IMR-90 (cell line): ENCODE measurements at regions not wholly inside any gene's neighbourhood (a gene's known extent, or its start where the extent isn't known, plus 50 kb on each side); places are given as distances from the start of the nearest gene placed in this dataset.
A peak's percentile ranks its signal among the peaks of the same experiment; 100 is the strongest.

Experiments used
- ATAC-seq: fragments of 200-7000 bp; cut with Tn5 transposase; 2 replicates; pipeline ENCODE4 v1.9.1; 2020; ENCODE audit warnings: low read depth, mild to moderate bottlenecking, moderate library complexity
- BruUV-seq: library from RNA; stranded (reverse); fragments of 400-500 nt; replicated peaks from 2 replicates; lab custom pipeline; 2021; lab: Mats Ljungman, UMichigan
- CTCF ChIA-PET: fragments of 300-600 bp; formaldehyde crosslinking; extraction: SDS; loops from one replicate; lab custom pipeline; 2021; ENCODE audit warnings: antibody characterized with exemption; lab: Yijun Ruan, JAX
- POLR2A ChIA-PET: fragments of 300-600 bp; sonication (Branson Sonifier 250); formaldehyde crosslinking; loops from one replicate; lab custom pipeline; 2022; ENCODE audit warnings: antibody characterized with exemption; ENCODE audit not compliant: unreplicated experiment; lab: Charles Lee
- DNase-seq: peaks from one replicate; pipeline ENCODE4 v3.0.0; 2013
- H2AFZ ChIP-seq: replicated peaks from 2 replicates; pipeline ENCODE3; 2013; ENCODE audit warnings: low read length, mild to moderate bottlenecking; ENCODE audit not compliant: poor library complexity
- H2AK5ac ChIP-seq: 2 replicates; pipeline ENCODE4 v1.6.1; 2013; ENCODE audit warnings: low read depth, low read length, inconsistent platforms
- H2AK9ac ChIP-seq: replicated peaks from 2 replicates; pipeline ENCODE3; 2013; ENCODE audit warnings: mild to moderate bottlenecking, low read depth, low read length, moderate library complexity; ENCODE audit not compliant: poor library complexity
- H2BK120ac ChIP-seq: 2 replicates; pipeline ENCODE4 v1.6.1; 2013; ENCODE audit warnings: low read depth, low read length, inconsistent platforms
- H2BK15ac ChIP-seq: 3 replicates; pipeline ENCODE4 v1.6.1; 2013; ENCODE audit warnings: low read depth, low read length, inconsistent platforms
- H2BK20ac ChIP-seq: 2 replicates; pipeline ENCODE4 v1.6.1; 2013; ENCODE audit warnings: low read depth, mild to moderate bottlenecking, inconsistent platforms, low read length, moderate library complexity
- H2BK5ac ChIP-seq: 2 replicates; pipeline ENCODE4 v1.6.1; 2013; ENCODE audit warnings: mild to moderate bottlenecking, low read depth, low read length, inconsistent platforms; ENCODE audit not compliant: poor library complexity, severe bottlenecking
- H3K14ac ChIP-seq: replicated peaks from 2 replicates; pipeline ENCODE4 v1.6.1; 2013; ENCODE audit warnings: low read depth, low read length, inconsistent platforms
- H3K18ac ChIP-seq: 2 replicates; pipeline ENCODE4 v1.6.1; 2013; ENCODE audit warnings: low read depth, low read length, control low read depth
- H3K23ac ChIP-seq: 2 replicates; pipeline ENCODE4 v1.6.1; 2013; ENCODE audit warnings: low read depth, low read length, inconsistent platforms
- H3K27ac ChIP-seq: 2 replicates; pipeline ENCODE4 v1.5.1; 2013; ENCODE audit warnings: mild to moderate bottlenecking, control low read depth, low read length; ENCODE audit not compliant: insufficient read depth
- H3K27me3 ChIP-seq: 2 replicates; pipeline ENCODE4 v1.6.1; 2013; ENCODE audit warnings: low read length; ENCODE audit not compliant: control insufficient read depth, insufficient read depth
- H3K36me3 ChIP-seq: 2 replicates; pipeline ENCODE4 v1.6.1; 2013; ENCODE audit warnings: low read length, mixed read lengths; ENCODE audit not compliant: control insufficient read depth, insufficient read depth
- H3K4ac ChIP-seq: 2 replicates; pipeline ENCODE4 v1.6.1; 2013; ENCODE audit warnings: low read depth, low read length, inconsistent platforms
- H3K4me1 ChIP-seq: 2 replicates; pipeline ENCODE4 v1.6.1; 2013; ENCODE audit warnings: low read length, mixed read lengths; ENCODE audit not compliant: control insufficient read depth, insufficient read depth
- H3K4me2 ChIP-seq: 2 replicates; pipeline ENCODE4 v1.6.1; 2013; ENCODE audit warnings: low read depth, mild to moderate bottlenecking, control low read depth, low read length, moderate library complexity
- H3K4me3 ChIP-seq: 2 replicates; pipeline ENCODE4 v1.5.1; 2013; ENCODE audit warnings: low read depth, mild to moderate bottlenecking, control low read depth, low read length, moderate library complexity; ENCODE audit not compliant: insufficient read depth
- H3K56ac ChIP-seq: 2 replicates; pipeline ENCODE4 v1.6.1; 2013; ENCODE audit warnings: low read length, inconsistent platforms; ENCODE audit not compliant: insufficient read depth; ENCODE audit errors: extremely low read depth
- H3K79me1 ChIP-seq, 2 experiments: 2 replicates each; pipeline ENCODE4 v1.6.1; 2013; ENCODE audit warnings: low read length in 2 of 2, inconsistent platforms in 1 of 2, low read depth in 1 of 2
- H3K9ac ChIP-seq: 2 replicates; pipeline ENCODE4 v1.6.1; 2013; ENCODE audit warnings: low read depth, low read length, control low read depth
- H3K9me1 ChIP-seq: 2 replicates; pipeline ENCODE4 v1.6.1; 2013; ENCODE audit warnings: low read length, inconsistent platforms; ENCODE audit not compliant: insufficient read depth
- H3K9me3 ChIP-seq: 2 replicates; pipeline ENCODE4 v1.6.1; 2013; ENCODE audit warnings: low read length; ENCODE audit not compliant: control insufficient read depth, insufficient read depth
- H4K20me1 ChIP-seq: 2 replicates; pipeline ENCODE4 v1.6.1; 2013; ENCODE audit warnings: low read length, inconsistent platforms; ENCODE audit not compliant: insufficient read depth
- H4K5ac ChIP-seq: 2 replicates; pipeline ENCODE4 v1.6.1; 2013; ENCODE audit warnings: mild to moderate bottlenecking, low read depth, low read length, control low read depth
- H4K8ac ChIP-seq, 2 experiments: 2 replicates each; pipeline ENCODE4 v1.6.1; 2013; ENCODE audit warnings: low read depth in 2 of 2, low read length in 2 of 2, control low read depth in 1 of 2, inconsistent platforms in 1 of 2
- H4K91ac ChIP-seq: 2 replicates; pipeline ENCODE4 v1.6.1; 2013; ENCODE audit warnings: low read depth, low read length, inconsistent platforms; ENCODE audit not compliant: insufficient read depth
- BHLHE40 ChIP-seq: fragments of 150-350 bp; IDR thresholded peaks from 2 replicates; pipeline ENCODE4 v1.6.1; 2016; ENCODE audit warnings: mild to moderate bottlenecking, low read depth, low read length
- CEBPB ChIP-seq: IDR thresholded peaks from 2 replicates; pipeline ENCODE4 v1.6.1; 2012; ENCODE audit warnings: low read depth, low read length, improper control_type of control experiment
- CHD1 ChIP-seq: IDR thresholded peaks from 2 replicates; pipeline ENCODE4 v1.6.1; 2012; ENCODE audit warnings: low read depth, low read length, improper control_type of control experiment
- CTCF ChIP-seq: conservative IDR thresholded peaks from 2 replicates; pipeline ENCODE4 v1.5.1; 2012; ENCODE audit warnings: mild to moderate bottlenecking, low read depth, low read length, improper control_type of control experiment
- ELK1 ChIP-seq: fragments of 150-350 bp; IDR thresholded peaks from 2 replicates; pipeline ENCODE4 v1.6.1; 2016; ENCODE audit warnings: low read depth, mild to moderate bottlenecking, low read length, moderate library complexity, borderline replicate concordance
- FOS ChIP-seq: fragments of 150-350 bp; IDR thresholded peaks from 2 replicates; pipeline ENCODE4 v1.6.1; 2016; ENCODE audit warnings: low read depth, low read length
- MAFK ChIP-seq: IDR thresholded peaks from 2 replicates; pipeline ENCODE4 v1.6.1; 2012; ENCODE audit warnings: low read depth, low read length, improper control_type of control experiment
- MAZ ChIP-seq: IDR thresholded peaks from 2 replicates; pipeline ENCODE4 v1.6.1; 2012; ENCODE audit warnings: low read depth, mild to moderate bottlenecking, low read length, improper control_type of control experiment, moderate library complexity, borderline replicate concordance
- MXI1 ChIP-seq: IDR thresholded peaks from 2 replicates; pipeline ENCODE4 v1.6.1; 2012; ENCODE audit warnings: low read depth, mild to moderate bottlenecking, low read length, moderate library complexity, borderline replicate concordance
- NFE2L2 ChIP-seq: fragments of 150-350 bp; IDR thresholded peaks from 2 replicates; pipeline ENCODE4 v1.6.1; 2016; ENCODE audit warnings: low read depth, mild to moderate bottlenecking, low read length
- POLR2A ChIP-seq: IDR thresholded peaks from 2 replicates; pipeline ENCODE4 v1.6.1; 2012; ENCODE audit warnings: mild to moderate bottlenecking, low read depth, low read length
- RCOR1 ChIP-seq: IDR thresholded peaks from 2 replicates; pipeline ENCODE4 v1.6.1; 2012; ENCODE audit warnings: mild to moderate bottlenecking, low read length, improper control_type of control experiment; ENCODE audit not compliant: insufficient replicate concordance
- RFX5 ChIP-seq: IDR thresholded peaks from 2 replicates; pipeline ENCODE4 v1.8.0; 2012; ENCODE audit warnings: low read depth, mild to moderate bottlenecking, low read length, moderate library complexity
- SMC3 ChIP-seq: fragments of 150-350 bp; IDR thresholded peaks from 2 replicates; pipeline ENCODE4 v1.6.1; 2016; ENCODE audit warnings: low read depth, mild to moderate bottlenecking, antibody characterized with exemption, low read length, moderate library complexity
- WGBS, 2 experiments: methylation state at CpG; one replicate each; pipeline versions ENCODE4 v1.1.5 to v1.1.7; 2013; ENCODE audit warnings: missing lambda C conversion rate in 2 of 2; ENCODE audit not compliant: insufficient read length in 1 of 2; ENCODE audit errors: extremely low coverage in 2 of 2; 5-methylcytosine and 5-hydroxymethylcytosine counted together
- dilution Hi-C: fragments of 300-500 bp; cut with HindIII; formaldehyde crosslinking; loops from one replicate; pipeline ENCODE4 v1.14.3; 2018; ENCODE audit warnings: low sequenced_read_pairs; ENCODE audit not compliant: unreplicated experiment
- in situ Hi-C: fragments of 300-500 bp; cut with MboI; formaldehyde crosslinking; loops from 3 replicates; pipeline ENCODE4 v1.14.3; 2019; ENCODE audit warnings: low sequenced_read_pairs, inconsistent platforms, mixed read lengths
- intact Hi-C: fragments of 100-400 bp; cut with micrococcal nuclease; formaldehyde crosslinking; loops from 2 replicates; pipeline ENCODE4 v1.10.0; 2022

- peak; percentile 82 for TF ChIP-seq RCOR1
Measured at GRCh38 chr9:92180669-92181181, 65.5 kb upstream of the SPTLC1 start (continued).

- DNase-seq = no peak
- H3K56ac ChIP-seq = no peak overlapping the region
- H4K8ac ChIP-seq = peak overlapping the region; percentile 11 to 67; a peak in 3 of 4 replicates
- H3K4me1 ChIP-seq = peaks cover 12% of the 10 kb centered on the region
- H2BK15ac ChIP-seq = peak overlapping the region; percentile 67; the same call in 2 of the 3 replicates
- no peaks in the 10 kb centered on the region for H3K79me1 ChIP-seq
- no TSS peak for BruUV-seq
- POLR2A ChIA-PET = no interaction called here
- H3K27me3 ChIP-seq = no peaks in the 10 kb centered on the region
- H2AK9ac ChIP-seq = peak overlapping the region; percentile 42
- no peaks in the 10 kb centered on the region for H3K36me3 ChIP-seq
- H4K20me1 ChIP-seq = no peaks in the 10 kb centered on the region
- intact Hi-C loops = no loop called here
- peak overlapping the region; percentile 78 for H2BK5ac ChIP-seq
- H3K18ac ChIP-seq = peak overlapping the region; percentile 40
- H2AK5ac ChIP-seq = peak overlapping the region; percentile 84
- H4K5ac ChIP-seq = peak overlapping the region; percentile 39
- no peak overlapping the region for H3K4me3 ChIP-seq
- no peak overlapping the region for H3K9ac ChIP-seq
- dilution Hi-C loops = no loop called here
- peak overlapping the region; percentile 96 for H4K91ac ChIP-seq
- H3K9me3 ChIP-seq = peaks cover 3% of the 10 kb centered on the region
- H3K23ac ChIP-seq = peak overlapping the region; percentile 72; the same call in 1 of the 2 replicates
- no peak overlapping the region for H2AFZ ChIP-seq
- H2BK120ac ChIP-seq = peak overlapping the region; percentile 98
- H3K27ac ChIP-seq = peak overlapping the region; percentile 41; the same call in 1 of the 2 replicates
- H3K4me2 ChIP-seq = no peak overlapping the region
- in situ Hi-C loops = no loop called here
- WGBS, 2 experiments = 100% methylated on average over 2 of the region's 3 CpGs; no CpG with 5 or more reads in 1 of the 2 experiments
- peak overlapping the region; percentile 28 for H3K14ac ChIP-seq
- H2BK20ac ChIP-seq = peak overlapping the region; percentile 95
- peak overlapping the region; percentile 96 for H3K4ac ChIP-seq
- CTCF ChIA-PET = interaction anchor here (1.9 kb wide), 1 partner anchor 63 kb away, joined by 4 read pairs; no protein-coding TSS in a partner anchor
- ATAC-seq = no peak
- H3K9me1 ChIP-seq = peaks cover 15% of the 10 kb centered on the region
- TF ChIP-seq RFX5 = no peak
- TF ChIP-seq BHLHE40 = no peak
- TF ChIP-seq RCOR1 = no peak
- TF ChIP-seq MXI1 = no peak
- TF ChIP-seq FOS = no peak
- no peak for TF ChIP-seq MAFK
- TF ChIP-seq POLR2A = no peak
- no peak for TF ChIP-seq CEBPB
- TF ChIP-seq CHD1 = no peak
- TF ChIP-seq ELK1 = no peak
- TF ChIP-seq SMC3 = no peak
- TF ChIP-seq NFE2L2 = no peak
- no peak for TF ChIP-seq MAZ
- TF ChIP-seq CTCF = no peak
Measured at GRCh38 chr9:92180002-92180400, 64.8 kb upstream of the SPTLC1 start.
